GM12892 (cell line): ENCODE measurements at regions not wholly inside any gene's neighbourhood (a gene's known extent, or its start where the extent isn't known, plus 50 kb on each side); places are given as distances from the start of the nearest gene placed in this dataset.

ENCODE experiments used
- POLR2A ChIP-seq: IDR thresholded peaks from 2 replicates; pipeline ENCODE4 v1.6.1; 2011; ENCODE audit warnings: low read depth, low read length, control low read depth
- POLR2AphosphoS5 ChIP-seq: IDR thresholded peaks from 2 replicates; pipeline ENCODE4 v1.6.1; 2011; ENCODE audit warnings: low read depth, low read length, control low read depth
- TAF1 ChIP-seq: IDR thresholded peaks from 2 replicates; pipeline ENCODE4 v1.6.1; 2011; ENCODE audit warnings: low read depth, mild to moderate bottlenecking, control low read depth, low read length, borderline replicate concordance

- TF ChIP-seq POLR2A (no peak), TAF1 (no peak), POLR2AphosphoS5 (no peak)
Measured at GRCh38 chr17:79457889-79458288, 153.0 kb downstream of the RBFOX3 start.
